HPDE6-E6E7 (cell line): ENCODE measurements at regions not wholly inside any gene's neighbourhood (a gene's known extent, or its start where the extent isn't known, plus 50 kb on each side); places are given as distances from the start of the nearest gene placed in this dataset.

Experiments
- DNase-seq: peaks from one replicate; pipeline ENCODE4 v3.0.0; 2011; ENCODE audit warnings: missing footprints; ENCODE audit errors: extremely low spot score

- no peak for DNase-seq
Observed at GRCh38 chr2:49514201-49514600, 359.9 kb upstream of the FSHR start.

- DNase-seq: peak; percentile 3
Observed at GRCh38 chr2:49490710-49491109, 336.4 kb upstream of the FSHR start.

GRCh38 chr2:49487139-49487538 is 332.8 kb upstream of the FSHR start:
- no peak for DNase-seq

GRCh38 chr2:49480520-49480919 is 326.2 kb upstream of the FSHR start:
- DNase-seq: no peak

- no peak for DNase-seq
Observed at GRCh38 chr2:49465157-49465831, 311.0 kb upstream of the FSHR start.

GRCh38 chr2:49459314-49459993 is 305.1 kb upstream of the FSHR start:
- no peak for DNase-seq

- no peak for DNase-seq
Observed at GRCh38 chr2:49444005-49444404, 289.7 kb upstream of the FSHR start.

- DNase-seq: no peak
Observed at GRCh38 chr2:49426996-49427395, 272.7 kb upstream of the FSHR start.

- DNase-seq: no peak
Observed at GRCh38 chr2:49416252-49416651, 261.9 kb upstream of the FSHR start.

- no peak for DNase-seq
Observed at GRCh38 chr2:49404108-49404507, 249.8 kb upstream of the FSHR start.

GRCh38 chr2:49403637-49404036 is 249.3 kb upstream of the FSHR start:
- DNase-seq: no peak

- no peak for DNase-seq
Observed at GRCh38 chr2:49379406-49379805, 225.1 kb upstream of the FSHR start.

GRCh38 chr2:49371128-49371701 is 216.9 kb upstream of the FSHR start:
- DNase-seq: no peak

GRCh38 chr2:49369650-49370049 is 215.3 kb upstream of the FSHR start:
- DNase-seq: no peak

- no peak for DNase-seq
Observed at GRCh38 chr2:49369101-49369500, 214.8 kb upstream of the FSHR start.

- DNase-seq: no peak
Observed at GRCh38 chr2:49367003-49367402, 212.7 kb upstream of the FSHR start.

GRCh38 chr2:49360407-49360767 is 206.1 kb upstream of the FSHR start:
- no peak for DNase-seq

GRCh38 chr2:49359721-49360406 is 205.5 kb upstream of the FSHR start:
- no peak for DNase-seq

GRCh38 chr2:49355611-49356010 is 201.3 kb upstream of the FSHR start:
- DNase-seq: no peak

GRCh38 chr2:49351560-49351959 is 197.2 kb upstream of the FSHR start:
- DNase-seq: no peak

GRCh38 chr2:49343638-49344037 is 189.3 kb upstream of the FSHR start:
- DNase-seq: no peak

- no peak for DNase-seq
Observed at GRCh38 chr2:49342156-49342555, 187.8 kb upstream of the FSHR start.

- no peak for DNase-seq
Observed at GRCh38 chr2:49335546-49335945, 181.2 kb upstream of the FSHR start.
